PC-3 (cell line): ENCODE measurements at regions not wholly inside any gene's neighbourhood (a gene's known extent, or its start where the extent isn't known, plus 50 kb on each side); places are given as distances from the start of the nearest gene placed in this dataset.

Experiments
- CTCF ChIP-seq: fragments of 300-600 bp; sonication (generic); conservative IDR thresholded peaks from 2 replicates; pipeline ENCODE4 v1.5.1; 2017; ENCODE audit warnings: antibody characterized with exemption, low read depth, mild to moderate bottlenecking, low read length
- EZH2 ChIP-seq: fragments of 300-600 bp; sonication (generic); IDR thresholded peaks from one replicate; pipeline ENCODE4 v1.6.1; 2017; ENCODE audit warnings: antibody characterized with exemption, mild to moderate bottlenecking, low read length; ENCODE audit not compliant: unreplicated experiment

GRCh38 chr1:118249641-118250040, 64.6 kb upstream of the SPAG17 start:
- TF ChIP-seq CTCF (no peak), EZH2 (no peak)
